ENCODE measurements at regions not wholly inside any gene's neighbourhood (a gene's known extent, or its start where the extent isn't known, plus 50 kb on each side); places are given as distances from the start of the nearest gene placed in this dataset.
"Not testable (repeated sequence)": the region's sequence is repeated elsewhere in the genome, so short reads cannot be mapped to it uniquely, and the experiment has no call there.

DNA sequence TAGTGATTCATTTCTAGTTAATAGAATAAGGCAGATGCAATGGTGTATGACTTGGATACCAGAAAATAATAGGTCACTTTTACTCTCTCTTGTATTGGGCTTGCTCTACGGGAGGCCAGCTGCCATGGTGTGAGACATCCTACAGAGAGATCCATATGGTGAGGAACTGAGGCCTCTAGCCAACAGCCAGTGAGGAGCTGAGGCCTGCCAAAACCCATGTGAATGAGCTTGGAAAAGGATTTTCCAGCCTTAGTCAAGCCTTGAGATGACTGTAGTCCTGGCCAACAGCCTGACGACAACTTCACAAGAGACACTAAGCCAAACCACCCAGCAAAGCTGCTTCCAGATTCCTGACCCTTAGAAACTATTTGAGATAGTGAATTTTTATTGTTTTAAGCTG, 1300.2 kb downstream of the RAPGEF2 start:
- DNase-seq (ENCODE audit: extremely low read depth, low read depth), result no peak
- TF ChIP-seq, protein P1, sequence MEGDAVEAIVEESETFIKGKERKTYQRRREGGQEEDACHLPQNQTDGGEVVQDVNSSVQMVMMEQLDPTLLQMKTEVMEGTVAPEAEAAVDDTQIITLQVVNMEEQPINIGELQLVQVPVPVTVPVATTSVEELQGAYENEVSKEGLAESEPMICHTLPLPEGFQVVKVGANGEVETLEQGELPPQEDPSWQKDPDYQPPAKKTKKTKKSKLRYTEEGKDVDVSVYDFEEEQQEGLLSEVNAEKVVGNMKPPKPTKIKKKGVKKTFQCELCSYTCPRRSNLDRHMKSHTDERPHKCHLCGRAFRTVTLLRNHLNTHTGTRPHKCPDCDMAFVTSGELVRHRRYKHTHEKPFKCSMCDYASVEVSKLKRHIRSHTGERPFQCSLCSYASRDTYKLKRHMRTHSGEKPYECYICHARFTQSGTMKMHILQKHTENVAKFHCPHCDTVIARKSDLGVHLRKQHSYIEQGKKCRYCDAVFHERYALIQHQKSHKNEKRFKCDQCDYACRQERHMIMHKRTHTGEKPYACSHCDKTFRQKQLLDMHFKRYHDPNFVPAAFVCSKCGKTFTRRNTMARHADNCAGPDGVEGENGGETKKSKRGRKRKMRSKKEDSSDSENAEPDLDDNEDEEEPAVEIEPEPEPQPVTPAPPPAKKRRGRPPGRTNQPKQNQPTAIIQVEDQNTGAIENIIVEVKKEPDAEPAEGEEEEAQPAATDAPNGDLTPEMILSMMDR (IDR thresholded peaks at IDR 0.05; ENCODE audit: low read depth, low read length), result no peak

DNA sequence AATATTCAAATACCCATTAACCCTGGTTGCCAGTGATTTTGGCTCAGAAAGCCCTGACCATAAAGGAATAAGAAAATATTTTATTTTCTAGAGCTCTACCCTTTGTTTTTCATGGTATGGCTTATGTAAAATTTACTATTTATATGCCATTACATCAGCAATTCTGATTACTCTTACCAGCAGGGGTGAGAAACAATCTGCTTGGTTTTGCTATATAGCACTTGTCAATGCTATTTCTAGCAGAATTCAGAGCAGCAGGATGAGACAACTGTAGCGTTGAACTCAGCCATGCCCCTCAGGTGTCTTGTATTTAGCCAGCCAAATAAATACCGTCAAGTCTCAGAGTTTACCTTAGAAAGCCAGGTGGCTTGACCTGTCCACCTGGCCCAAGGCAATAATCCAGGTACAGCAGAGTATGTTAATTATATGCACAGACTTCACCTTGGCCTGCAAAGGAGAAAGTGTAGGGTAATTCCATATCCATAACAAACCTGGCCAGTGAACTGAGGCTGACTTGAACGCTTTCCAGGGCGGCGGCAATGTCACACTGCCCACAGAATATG, 1303.5 kb downstream of the RAPGEF2 start:
- TF ChIP-seq, protein P1 (IDR thresholded peaks at IDR 0.05; ENCODE audit: low read depth, low read length), result no peak

DNA sequence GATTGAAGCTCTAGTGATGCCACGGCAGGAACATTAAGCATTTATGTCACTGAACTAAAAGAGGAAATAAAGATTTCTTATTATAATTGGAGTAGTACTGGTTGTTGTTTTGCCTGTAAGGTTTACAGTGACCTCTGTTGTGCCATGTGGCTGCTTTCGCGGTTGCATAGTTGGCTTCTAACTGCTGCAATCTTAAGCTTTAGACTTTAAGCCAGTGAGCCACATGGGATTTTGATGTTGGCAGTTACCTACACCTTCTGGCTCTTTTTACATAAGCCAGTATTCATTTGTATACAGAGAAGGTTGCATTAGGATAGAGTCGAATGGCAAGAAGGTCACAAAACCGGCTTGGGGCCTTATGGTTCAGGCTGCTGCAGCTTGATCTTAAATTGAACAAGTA, 1311.6 kb downstream of the RAPGEF2 start:
- no peak for DNase-seq (ENCODE audit: extremely low read depth, low read depth)
- TF ChIP-seq, protein P1 (IDR thresholded peaks at IDR 0.05; ENCODE audit: low read depth, low read length), result no peak

More for the DNA sequence above, 1303.5 kb downstream of the RAPGEF2 start:
- no peak for DNase-seq (ENCODE audit: extremely low read depth, low read depth)

DNA sequence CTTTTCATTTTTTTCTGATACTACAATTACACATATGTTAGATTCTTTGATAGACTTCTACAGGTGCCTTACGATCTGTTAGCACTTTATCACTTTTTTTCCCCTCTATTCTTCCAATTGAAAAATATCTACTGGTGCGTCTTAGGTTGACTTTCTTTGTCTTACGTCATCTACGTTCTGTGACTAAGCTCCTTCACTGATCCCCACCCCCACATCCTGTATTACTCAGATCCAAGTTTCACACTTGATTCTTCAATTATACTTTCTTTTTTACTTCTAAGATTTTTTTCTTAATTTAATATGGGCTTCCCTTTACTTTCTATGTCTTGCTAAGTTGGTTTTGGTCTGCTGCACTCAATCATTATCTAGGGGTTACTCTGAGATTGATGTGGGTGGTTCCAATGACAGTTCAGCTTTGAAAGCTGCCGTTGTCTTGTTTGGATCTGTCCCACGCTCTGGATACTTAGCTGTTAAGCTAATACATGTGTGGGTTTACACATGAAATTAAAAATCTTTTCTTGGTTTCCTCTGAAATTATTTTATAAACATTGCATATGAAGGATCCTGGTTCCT, 1321.1 kb downstream of the RAPGEF2 start:
- TF ChIP-seq, protein P1 (IDR thresholded peaks at IDR 0.05; ENCODE audit: low read depth, low read length), result no peak
- DNase-seq (ENCODE audit: extremely low read depth, low read depth), result no peak

DNA sequence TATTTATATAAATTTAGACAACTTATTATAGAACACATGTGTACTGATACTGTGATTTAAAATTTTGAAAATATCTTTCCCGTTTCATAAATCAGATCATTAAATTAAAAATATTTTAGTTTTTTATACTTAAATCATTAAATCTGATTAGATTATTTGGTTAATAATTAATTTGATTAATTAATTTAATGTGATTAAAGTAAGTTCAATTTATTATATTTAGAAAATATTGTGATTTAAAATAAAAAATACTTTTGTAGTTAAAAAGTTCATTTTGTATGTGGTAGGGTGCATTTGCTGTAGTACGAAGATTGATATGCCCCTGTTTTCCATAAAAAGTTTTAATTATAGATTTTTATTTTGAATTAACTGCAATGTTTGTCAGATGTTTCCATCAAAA, 1323.4 kb downstream of the RAPGEF2 start:
- TF ChIP-seq, protein P1 (IDR thresholded peaks at IDR 0.05; ENCODE audit: low read depth, low read length), result no peak
- DNase-seq (ENCODE audit: extremely low read depth, low read depth), result no peak

DNA sequence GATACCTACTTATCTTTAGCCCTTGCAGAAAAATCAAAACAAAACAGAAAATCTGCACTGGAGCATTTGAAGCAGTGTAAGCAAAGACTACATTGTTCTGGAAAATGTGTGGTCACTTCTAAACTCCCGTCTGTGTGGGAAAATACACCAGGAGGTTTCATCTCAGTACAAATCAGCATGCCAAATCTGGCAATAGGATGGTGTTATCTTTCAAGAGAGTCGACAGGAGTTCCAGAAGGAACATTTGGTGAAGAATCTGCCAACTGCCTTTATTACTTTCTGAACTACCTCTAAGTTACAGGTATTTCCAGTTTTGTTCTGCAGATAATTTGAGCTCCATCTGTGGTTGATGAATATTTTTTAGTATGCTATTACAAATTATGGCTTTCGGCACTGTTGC, 1348.0 kb downstream of the RAPGEF2 start:
- TF ChIP-seq, protein P1 (IDR thresholded peaks at IDR 0.05; ENCODE audit: low read depth, low read length), result no peak
- no peak for DNase-seq (ENCODE audit: extremely low read depth, low read depth)

DNA sequence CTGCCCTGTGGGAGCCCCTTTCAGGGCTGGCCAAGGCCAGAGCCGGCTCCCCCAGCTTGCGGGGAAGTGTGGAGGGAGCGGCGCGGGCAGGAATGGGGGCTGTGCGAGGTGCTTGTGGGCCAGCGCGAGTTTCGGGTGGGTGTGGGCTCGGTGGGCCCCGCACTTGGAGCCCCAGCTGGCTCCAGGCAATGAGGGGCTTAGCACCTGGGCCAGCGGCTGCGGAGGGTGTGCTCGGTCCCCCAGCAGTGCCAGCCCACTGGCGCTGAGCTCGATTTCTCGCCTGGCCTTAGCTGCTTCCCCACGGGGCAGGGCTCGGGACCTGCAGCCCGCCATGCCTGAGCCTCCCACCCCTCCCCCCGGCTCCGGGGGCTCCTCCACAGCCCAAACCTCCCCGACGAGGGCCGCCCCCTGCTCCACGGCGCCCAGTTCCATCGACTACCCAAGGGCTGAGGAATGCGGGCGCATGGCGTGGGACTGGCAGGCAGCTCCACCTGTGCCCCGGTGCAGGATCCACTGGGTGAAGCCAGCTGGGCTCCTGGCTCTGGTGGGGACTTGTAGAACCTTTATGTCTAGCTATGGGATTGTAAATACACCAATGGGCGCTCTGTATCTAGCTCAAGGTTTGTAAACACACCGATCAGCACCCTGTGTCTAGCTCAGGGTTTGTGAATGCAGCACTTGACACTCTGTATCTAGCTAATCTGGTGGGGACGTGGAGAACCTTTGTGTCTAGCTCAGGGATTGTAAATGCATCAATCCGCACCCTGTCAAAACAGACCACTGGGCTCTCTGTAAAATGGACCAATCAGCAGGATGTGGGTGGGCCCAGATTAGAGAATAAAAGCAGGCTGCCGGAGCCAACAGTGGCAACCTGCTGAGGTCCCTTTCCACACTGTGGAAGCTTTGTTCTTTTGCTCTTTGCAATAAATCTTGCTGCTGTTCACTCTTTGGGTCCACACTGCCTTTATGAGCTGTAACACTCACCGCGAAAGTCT, 1379.1 kb downstream of the RAPGEF2 start:
- DNase-seq (ENCODE audit: extremely low read depth, low read depth), result not testable (repeated sequence)

Data from AG09319 (cell line).